Kidney (tissue), 13 donors: ENCODE measurements at regions not wholly inside any gene's neighbourhood (a gene's known extent, or its start where the extent isn't known, plus 50 kb on each side); places are given as distances from the start of the nearest gene placed in this dataset.
A peak's percentile ranks its signal among the peaks of the same experiment; 100 is the strongest.

Source experiments
- DNase-seq, 5 donors: peaks; one replicate each; pipeline ENCODE4 v3.0.0-alpha.2; 2013 to 2020
- FAIRE-seq: peaks from 2 replicates; lab custom pipeline; 2012; peaks lifted over from hg19 to GRCh38; lab: Jason Lieb, UNC
- H3K27ac ChIP-seq, 2 donors: one replicate each; pipeline ENCODE4 v1.7.0; 2013; ENCODE audit warnings: low read depth in 2 of 2, low read length in 2 of 2, inconsistent platforms in 1 of 2
- H3K27me3 ChIP-seq: one replicate; pipeline ENCODE4 v1.7.1; 2013; ENCODE audit warnings: low read length, inconsistent platforms; ENCODE audit not compliant: control insufficient read depth, insufficient read depth
- H3K36me3 ChIP-seq, 3 donors: one replicate each; pipeline versions ENCODE4 v1.7.0 to v1.7.1; 2013; ENCODE audit warnings: low read length in 3 of 3, control low read depth in 1 of 3, inconsistent platforms in 1 of 3; ENCODE audit not compliant: insufficient read depth in 3 of 3, control insufficient read depth in 2 of 3
- H3K4me1 ChIP-seq, 3 donors: one replicate each; pipeline versions ENCODE4 v1.7.0 to v1.7.1; 2013; ENCODE audit warnings: low read length in 3 of 3, inconsistent platforms in 1 of 3, low read depth in 1 of 3; ENCODE audit not compliant: control insufficient read depth in 2 of 3, insufficient read depth in 2 of 3
- H3K4me3 ChIP-seq, 3 donors: one replicate each; pipeline versions ENCODE4 v1.7.0 to v1.8.1; 2013; ENCODE audit warnings: low read length in 3 of 3, control low read depth in 1 of 3, inconsistent platforms in 1 of 3
- H3K9ac ChIP-seq, 3 donors: one replicate each; pipeline versions ENCODE4 v1.7.0 to v1.7.1; 2013; ENCODE audit warnings: low read length in 3 of 3, control low read depth in 1 of 3, inconsistent platforms in 1 of 3
- H3K9me3 ChIP-seq, 3 donors: one replicate each; pipeline versions ENCODE4 v1.7.0 to v1.7.1; 2013; ENCODE audit warnings: low read length in 3 of 3, control low read depth in 1 of 3, inconsistent platforms in 1 of 3; ENCODE audit not compliant: control insufficient read depth in 2 of 3, insufficient read depth in 1 of 3
- CTCF ChIP-seq: IDR thresholded peaks from 3 replicates; pipeline ENCODE4 v1.5.1; 2012; ENCODE audit warnings: mild to moderate bottlenecking, moderate library complexity, borderline replicate concordance; ENCODE audit not compliant: insufficient read depth; ENCODE audit errors: extremely low read depth
- intact Hi-C: fragments of 100-400 bp; cut with DNase I; formaldehyde crosslinking; loops from one replicate; pipeline ENCODE4 v1.11.1; 2022
- donor health status: control.
- donor health status: control.
- donor health status: control.
- donor health status: control.
- donor health status: control.
- donor health status: DM: yes; HTN: yes; CAD: no.
- donor health status: Normal renal cell carcinoma (clear cell type).

DNA sequence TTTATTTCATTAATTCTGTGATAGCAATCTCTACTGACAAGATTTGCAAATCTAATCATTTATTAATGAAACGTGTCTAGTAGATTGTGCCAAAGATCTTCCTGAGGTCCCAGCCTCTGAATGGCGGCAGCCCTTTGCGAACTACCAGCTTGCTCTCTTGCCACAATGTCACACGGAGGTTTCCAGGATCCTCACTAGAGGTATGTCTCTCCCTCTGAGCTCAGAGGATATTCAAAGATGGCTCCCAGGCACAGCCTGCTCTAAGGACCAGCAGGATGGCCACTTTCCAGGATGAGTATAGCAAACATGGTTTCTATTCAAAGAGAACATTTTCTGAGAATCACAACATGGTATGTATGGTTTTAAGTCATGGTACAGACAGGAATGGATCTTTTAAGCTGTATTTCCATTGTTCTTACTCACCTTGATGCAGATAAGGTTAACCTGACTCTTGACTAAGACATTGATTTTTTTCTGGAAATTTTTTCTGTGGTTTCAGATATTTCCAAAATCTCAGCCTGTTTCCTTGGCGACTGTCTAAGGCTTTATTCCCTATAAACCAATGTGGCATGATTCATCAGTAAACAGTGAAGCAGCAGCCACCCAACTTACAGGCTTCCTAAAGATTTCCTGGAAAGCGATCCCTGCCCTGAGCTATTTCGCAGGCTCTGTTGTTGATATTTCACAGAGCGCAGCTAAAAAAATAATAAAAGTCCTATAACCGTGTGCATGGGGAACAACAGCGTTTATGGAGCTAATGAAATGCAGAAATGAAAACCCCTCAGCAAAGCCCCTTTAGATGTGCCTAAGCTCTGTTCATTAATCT, 54.1 kb upstream of the KLF7 start:
- intact Hi-C loops: no loop called here
- Histone ChIP-seq H3K4me3 (no peak overlapping the region), H3K27ac (no peak overlapping the region), H3K4me1 (no peaks in the 10 kb centered on the region), H3K9me3 (no peaks in the 10 kb centered on the region), H3K36me3 (no peaks in the 10 kb centered on the region), H3K9ac (no peak overlapping the region), H3K27me3 (no peaks in the 10 kb centered on the region)
- TF ChIP-seq CTCF: no peak
- DNase-seq (peak in 1 of 5 donors; percentile 46), FAIRE-seq (no peak)

DNA sequence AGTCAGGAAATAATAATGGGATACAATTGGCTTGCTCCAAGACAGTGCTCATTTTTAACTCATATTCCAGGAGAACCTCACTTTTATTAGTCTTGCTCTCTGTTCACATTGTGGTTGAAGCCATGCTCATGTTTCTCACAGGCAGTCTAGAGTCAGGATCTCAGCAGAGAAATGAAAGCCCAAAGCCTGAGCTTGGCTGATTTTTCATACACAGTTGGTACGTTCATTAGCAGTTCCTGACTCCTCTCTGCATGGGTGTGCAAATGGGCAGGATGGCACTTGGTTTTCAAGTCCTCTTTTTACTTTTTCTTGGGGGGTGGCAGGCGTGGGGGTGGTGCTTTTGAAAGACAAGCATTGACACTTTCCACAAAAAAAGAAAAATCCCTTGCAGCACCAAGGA, 56.0 kb upstream of the KLF7 start:
- Histone ChIP-seq H3K9ac (no peak overlapping the region), H3K27ac (no peak overlapping the region), H3K4me1 (peaks cover 0 to 2% (median 0%) of the 10 kb centered on the region in 3 donors), H3K9me3 (no peaks in the 10 kb centered on the region), H3K36me3 (no peaks in the 10 kb centered on the region), H3K4me3 (no peak overlapping the region), H3K27me3 (no peaks in the 10 kb centered on the region)
- no peak for TF ChIP-seq CTCF
- DNase-seq: no peak
- FAIRE-seq: no peak
- intact Hi-C loops: no loop called here

- Histone ChIP-seq H3K9ac (no peak overlapping the region), H3K4me3 (no peak overlapping the region), H3K9me3 (no peaks in the 10 kb centered on the region), H3K4me1 (peaks cover 0 to 5% (median 4%) of the 10 kb centered on the region in 3 donors), H3K27me3 (no peaks in the 10 kb centered on the region), H3K27ac (no peak overlapping the region), H3K36me3 (no peaks in the 10 kb centered on the region)
- DNase-seq (no peak), FAIRE-seq (no peak)
- intact Hi-C loops: no loop called here
- no peak for TF ChIP-seq CTCF
These were observed 57.3 kb upstream of the KLF7 start for GRCh38 chr2:207223051-207223450.
